GM19043 (cell line): ENCODE measurements at regions not wholly inside any gene's neighbourhood (a gene's known extent, or its start where the extent isn't known, plus 50 kb on each side); places are given as distances from the start of the nearest gene placed in this dataset.
"Not testable (repeated sequence)": the region's sequence is repeated elsewhere in the genome, so short reads cannot be mapped to it uniquely, and the experiment has no call there.

Source experiments
- ATAC-seq: cut with Tn5 transposase; IDR thresholded peaks from one replicate; pipeline ENCODE4 v1.9.1; 2021; ENCODE audit warnings: low read depth; ENCODE audit not compliant: unreplicated experiment

- ATAC-seq, result no peak
Measured at GRCh38 chr6:125585470-125585869, 164.0 kb upstream of the HEY2 start.

GRCh38 chr6:125586074-125586473, 163.4 kb upstream of the HEY2 start:
- ATAC-seq, result no peak

- no peak for ATAC-seq
Measured at GRCh38 chr6:125586605-125587004, 162.8 kb upstream of the HEY2 start.

- no peak for ATAC-seq
Measured at GRCh38 chr6:125587666-125588632, 161.5 kb upstream of the HEY2 start.

GRCh38 chr6:125591796-125592195, 157.6 kb upstream of the HEY2 start:
- not testable (repeated sequence) for ATAC-seq

- ATAC-seq, result no peak
Measured at GRCh38 chr6:125593746-125594145, 155.7 kb upstream of the HEY2 start.

- ATAC-seq, result no peak
Measured at GRCh38 chr6:125596020-125596419, 153.4 kb upstream of the HEY2 start.

- ATAC-seq, result no peak
Measured at GRCh38 chr6:125597411-125598253, 151.8 kb upstream of the HEY2 start.

GRCh38 chr6:125598422-125598821, 151.0 kb upstream of the HEY2 start:
- no peak for ATAC-seq

- ATAC-seq, result no peak
Measured at GRCh38 chr6:125604257-125604656, 145.2 kb upstream of the HEY2 start.

- no peak for ATAC-seq
Measured at GRCh38 chr6:125611573-125612344, 137.7 kb upstream of the HEY2 start.

- ATAC-seq, result no peak
Measured at GRCh38 chr6:125612345-125612846, 137.0 kb upstream of the HEY2 start.

- ATAC-seq, result no peak
Measured at GRCh38 chr6:125618629-125619028, 130.8 kb upstream of the HEY2 start.

- no peak for ATAC-seq
Measured at GRCh38 chr6:125623085-125623484, 126.3 kb upstream of the HEY2 start.

- ATAC-seq, result no peak
Measured at GRCh38 chr6:125631165-125631564, 118.3 kb upstream of the HEY2 start.

GRCh38 chr6:125636011-125636410, 113.4 kb upstream of the HEY2 start:
- ATAC-seq, result not testable (repeated sequence)

GRCh38 chr6:125636671-125637070, 112.8 kb upstream of the HEY2 start:
- no peak for ATAC-seq

- ATAC-seq, result no peak
Measured at GRCh38 chr6:125637207-125637606, 112.2 kb upstream of the HEY2 start.

GRCh38 chr6:125639466-125640020, 109.9 kb upstream of the HEY2 start:
- no peak for ATAC-seq
